Fibroblast of the aortic adventitia (primary cell): ENCODE measurements at regions not wholly inside any gene's neighbourhood (a gene's known extent, or its start where the extent isn't known, plus 50 kb on each side); places are given as distances from the start of the nearest gene placed in this dataset.
"Not testable (repeated sequence)": the region's sequence is repeated elsewhere in the genome, so short reads cannot be mapped to it uniquely, and the experiment has no call there.

ENCODE experiments used
- DNase-seq: peaks from one replicate; pipeline ENCODE4 v3.0.0-alpha.2; 2010; ENCODE audit warnings: low read depth
- H3K4me3 ChIP-seq: 2 replicates; pipeline ENCODE4 v1.5.1; 2011; ENCODE audit warnings: low read depth, mild to moderate bottlenecking, control low read depth, low read length, moderate library complexity
- TF ChIP-seq, protein P1 (sequence below): IDR thresholded peaks from 2 replicates; pipeline ENCODE4 v1.5.1; 2011; ENCODE audit warnings: mild to moderate bottlenecking, low read length, control low read depth, inconsistent platforms; ENCODE audit not compliant: insufficient read depth

DNA sequence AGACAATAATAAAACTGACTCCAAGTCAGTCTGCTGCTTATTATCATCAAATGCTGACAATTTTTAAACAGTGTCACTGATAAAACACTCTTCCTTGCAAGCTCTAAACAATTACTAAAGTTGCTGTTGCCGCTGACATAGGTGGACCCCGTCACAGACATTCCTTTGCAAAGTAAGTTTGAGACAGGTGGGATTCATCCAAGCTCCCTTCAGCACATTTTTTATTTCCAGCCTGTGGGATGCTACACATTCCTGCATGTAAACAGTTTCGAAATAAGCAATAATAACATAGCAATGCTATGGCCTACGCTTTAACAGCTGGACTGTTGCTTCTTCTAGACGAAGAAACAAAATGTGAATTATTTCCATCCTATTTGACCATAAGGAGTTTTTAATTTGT is 85.4 kb upstream of the HIF1A start:
- H3K4me3 ChIP-seq: no peak overlapping the region
- DNase-seq: no peak
- TF ChIP-seq, protein P1, sequence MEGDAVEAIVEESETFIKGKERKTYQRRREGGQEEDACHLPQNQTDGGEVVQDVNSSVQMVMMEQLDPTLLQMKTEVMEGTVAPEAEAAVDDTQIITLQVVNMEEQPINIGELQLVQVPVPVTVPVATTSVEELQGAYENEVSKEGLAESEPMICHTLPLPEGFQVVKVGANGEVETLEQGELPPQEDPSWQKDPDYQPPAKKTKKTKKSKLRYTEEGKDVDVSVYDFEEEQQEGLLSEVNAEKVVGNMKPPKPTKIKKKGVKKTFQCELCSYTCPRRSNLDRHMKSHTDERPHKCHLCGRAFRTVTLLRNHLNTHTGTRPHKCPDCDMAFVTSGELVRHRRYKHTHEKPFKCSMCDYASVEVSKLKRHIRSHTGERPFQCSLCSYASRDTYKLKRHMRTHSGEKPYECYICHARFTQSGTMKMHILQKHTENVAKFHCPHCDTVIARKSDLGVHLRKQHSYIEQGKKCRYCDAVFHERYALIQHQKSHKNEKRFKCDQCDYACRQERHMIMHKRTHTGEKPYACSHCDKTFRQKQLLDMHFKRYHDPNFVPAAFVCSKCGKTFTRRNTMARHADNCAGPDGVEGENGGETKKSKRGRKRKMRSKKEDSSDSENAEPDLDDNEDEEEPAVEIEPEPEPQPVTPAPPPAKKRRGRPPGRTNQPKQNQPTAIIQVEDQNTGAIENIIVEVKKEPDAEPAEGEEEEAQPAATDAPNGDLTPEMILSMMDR: no peak

DNA sequence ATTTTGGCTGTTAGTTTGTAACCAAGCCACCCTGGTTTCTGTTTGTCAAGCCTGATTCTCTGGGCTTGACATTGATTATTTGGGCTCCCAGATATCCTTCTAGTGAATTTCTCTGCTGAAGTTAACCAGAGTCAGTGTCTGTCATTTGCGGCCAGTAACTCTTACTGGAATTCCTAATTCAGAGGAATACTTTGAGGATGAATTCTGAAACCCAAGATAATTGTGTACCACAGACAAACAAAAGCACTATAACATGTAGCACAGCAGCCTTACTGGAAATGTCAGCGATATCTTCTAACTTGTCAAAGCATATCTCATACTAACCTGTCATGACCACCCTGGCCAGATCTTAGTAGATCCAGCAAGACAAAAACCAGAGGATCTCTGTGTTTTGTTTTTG is 84.4 kb upstream of the HIF1A start:
- DNase-seq: no peak

DNA sequence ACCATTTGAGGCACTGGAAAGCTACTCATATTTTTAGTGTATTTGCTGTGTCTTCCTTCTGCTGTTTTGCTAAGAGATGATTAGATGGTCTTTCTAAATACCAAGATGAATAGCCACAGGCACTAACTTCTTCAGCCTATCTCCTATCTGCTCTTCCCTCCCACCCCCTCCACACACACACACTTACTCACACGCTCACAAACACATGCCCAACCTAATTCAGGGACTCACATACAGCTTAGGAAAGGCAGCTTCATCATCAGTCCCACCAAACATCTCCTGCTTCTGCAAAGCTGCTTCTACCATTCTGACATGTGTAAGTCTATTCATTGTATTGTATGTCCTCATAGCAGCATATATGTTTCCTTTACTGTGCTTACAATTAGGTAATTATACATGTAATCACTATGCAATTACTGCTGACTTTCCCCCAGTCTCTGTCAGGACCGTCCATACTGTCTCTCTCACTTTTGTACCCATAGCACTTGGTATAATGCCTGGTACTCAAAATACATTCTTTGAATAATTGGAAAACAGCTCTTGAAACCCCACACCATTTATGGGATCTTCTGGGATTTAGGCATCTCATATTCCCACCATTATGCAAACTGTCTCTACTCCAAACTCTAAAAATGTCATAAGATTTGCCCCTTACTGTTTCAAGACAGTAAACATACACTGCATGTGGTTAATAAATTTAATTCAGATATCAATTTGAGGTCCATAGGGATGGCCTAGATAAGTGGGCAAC is 83.3 kb upstream of the HIF1A start:
- H3K4me3 ChIP-seq: no peak overlapping the region
- TF ChIP-seq, protein P1: no peak
- no peak for DNase-seq

More for the DNA sequence above, 84.4 kb upstream of the HIF1A start:
- TF ChIP-seq, protein P1: no peak
- no peak overlapping the region for H3K4me3 ChIP-seq

DNA sequence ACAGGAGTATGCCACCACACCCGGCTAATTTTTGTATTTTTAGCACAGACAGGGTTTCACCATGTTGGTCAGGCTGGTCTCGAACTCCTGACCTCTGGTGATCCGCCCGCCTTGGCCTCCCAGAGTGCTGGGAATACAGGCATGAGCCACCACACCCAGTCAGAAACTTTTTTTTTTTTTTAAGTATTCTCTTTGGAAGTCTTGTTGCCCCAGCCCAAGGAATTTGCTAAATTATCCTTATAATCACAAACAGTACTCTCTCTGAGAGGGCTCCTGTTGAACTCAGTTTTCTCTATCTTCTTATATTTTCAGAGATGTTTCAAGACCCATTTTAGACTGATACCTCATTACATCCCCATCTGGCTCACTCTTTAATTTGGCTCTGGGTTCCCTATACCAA is 82.3 kb upstream of the HIF1A start:
- H3K4me3 ChIP-seq, DNase-seq: not testable (repeated sequence)

DNA sequence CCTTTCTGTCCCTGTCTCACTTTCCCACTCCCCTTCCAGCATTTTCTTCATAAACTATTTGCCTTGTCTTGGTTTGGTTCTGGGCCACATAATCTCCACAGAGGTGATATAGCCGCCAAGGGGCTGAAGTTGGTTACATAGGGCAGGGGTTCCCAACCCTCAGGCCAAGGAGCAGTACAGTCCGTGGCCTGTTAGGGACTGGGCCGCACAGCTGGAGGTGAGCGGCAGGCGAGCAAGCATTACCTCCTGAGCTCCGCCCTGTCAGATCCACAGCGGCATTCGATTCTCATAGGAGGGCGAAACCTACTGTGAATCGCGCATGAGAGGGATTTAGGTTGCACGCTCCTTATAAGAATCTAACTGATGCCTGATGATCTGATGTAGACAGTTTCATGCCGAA is 80.6 kb upstream of the HIF1A start:
- no peak overlapping the region for H3K4me3 ChIP-seq
- TF ChIP-seq, protein P1: no peak
- DNase-seq: no peak

DNA sequence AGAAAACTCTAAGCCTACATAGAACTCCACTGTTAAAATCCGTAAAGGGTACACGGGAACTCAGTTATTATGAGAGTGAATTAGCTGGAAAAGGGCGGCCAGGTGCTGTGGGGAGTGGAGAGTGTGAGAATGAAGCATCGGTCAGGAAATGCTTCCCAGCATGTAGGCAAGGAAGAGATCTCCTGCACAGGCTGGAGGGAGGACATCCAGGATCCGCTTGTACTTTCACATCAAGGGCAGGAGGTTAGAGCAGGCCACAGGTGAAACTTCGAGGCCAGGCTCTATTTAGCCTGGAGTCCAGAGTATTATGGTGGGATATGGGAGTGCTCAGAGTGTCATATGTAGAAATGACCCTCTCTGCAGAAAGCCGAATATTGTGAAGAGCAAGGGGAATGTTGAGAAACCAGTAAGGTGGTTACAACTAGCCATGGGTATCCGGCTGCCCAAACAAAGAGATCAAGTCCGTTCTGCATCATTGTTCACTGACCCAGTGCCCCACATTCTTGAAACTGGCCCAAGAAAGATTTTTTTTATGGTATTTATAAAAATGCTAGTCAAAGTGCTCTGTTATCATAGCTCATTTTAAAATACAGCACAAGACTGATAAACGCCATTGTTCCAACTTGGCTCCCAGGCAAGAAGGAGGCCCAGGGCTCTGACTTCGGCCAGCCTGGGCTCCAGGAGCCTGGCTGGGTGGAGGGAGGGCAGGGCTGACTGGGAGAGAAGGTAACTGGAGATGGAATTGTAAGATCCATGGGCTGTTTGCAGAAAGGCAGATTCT is 79.4 kb upstream of the HIF1A start:
- H3K4me3 ChIP-seq: no peak overlapping the region
- DNase-seq: peak; percentile 94
- TF ChIP-seq, protein P1: no peak

DNA sequence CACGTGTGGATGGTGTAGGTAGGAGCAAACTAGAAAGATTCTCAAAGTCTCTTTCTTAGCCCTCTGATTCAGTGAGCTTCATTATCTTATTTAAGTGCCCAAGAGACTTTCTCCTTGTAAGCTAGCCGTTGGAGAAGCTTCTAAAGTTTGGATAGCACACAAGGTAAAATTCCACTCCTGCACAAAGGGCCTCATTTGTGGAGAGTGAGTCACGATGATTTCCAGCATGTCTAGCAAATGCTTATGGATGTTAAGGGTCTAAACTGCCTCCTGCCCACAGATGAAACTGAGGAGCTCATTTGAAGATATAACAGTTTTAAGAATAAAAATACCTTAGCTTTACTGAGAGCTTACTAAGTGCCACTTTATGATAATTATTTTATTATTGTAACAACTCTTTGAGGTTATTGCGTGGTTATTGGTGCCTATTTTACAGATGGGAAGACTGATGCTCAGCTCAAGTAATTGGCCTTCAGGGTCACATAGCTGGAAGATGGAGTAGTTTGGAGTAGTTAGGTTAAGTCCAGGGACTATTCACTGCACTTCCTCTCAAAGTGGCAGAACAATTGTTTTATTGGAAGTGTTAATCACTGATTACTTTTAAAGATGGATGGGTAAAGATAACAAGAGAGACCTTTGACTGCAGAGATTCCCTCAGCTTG is 78.7 kb upstream of the HIF1A start:
- DNase-seq: peak; percentile 93
- TF ChIP-seq, protein P1: no peak

More for the DNA sequence above, 78.7 kb upstream of the HIF1A start:
- no peak overlapping the region for H3K4me3 ChIP-seq
